Thyroid gland (tissue), 4 donors: ENCODE measurements at regions not wholly inside any gene's neighbourhood (a gene's known extent, or its start where the extent isn't known, plus 50 kb on each side); places are given as distances from the start of the nearest gene placed in this dataset.

Source experiments
- DNase-seq, 2 donors: peaks; one replicate each; pipeline ENCODE4 v3.0.0-alpha.2; 2019
- H3K27ac ChIP-seq, 3 donors: fragments of 200-600 bp; sonication (generic); 1 replicate in 2 of 3; 2 replicates in 1 of 3; pipeline ENCODE4 v1.5.1; 2016 to 2019; ENCODE audit warnings: mild to moderate bottlenecking in 1 of 3, moderate library complexity in 1 of 3
- H3K27me3 ChIP-seq: fragments of 200-600 bp; sonication (generic); one replicate; pipeline ENCODE4 v1.5.1; 2019
- H3K36me3 ChIP-seq, 2 donors: fragments of 200-600 bp; sonication (generic); one replicate each; pipeline ENCODE4 v1.5.1; 2016 to 2019
- H3K4me1 ChIP-seq, 2 donors: fragments of 200-600 bp; sonication (generic); one replicate each; pipeline ENCODE4 v1.5.1; 2017 to 2019
- H3K4me3 ChIP-seq, 3 donors: fragments of 200-600 bp; sonication (generic); replicated peaks in 1 of 3; 1 replicate in 2 of 3; 2 replicates in 1 of 3; pipeline ENCODE4 v1.5.1; 2016; ENCODE audit warnings: mild to moderate bottlenecking in 1 of 3
- H3K9me3 ChIP-seq: fragments of 200-600 bp; sonication (generic); one replicate; pipeline ENCODE4 v1.5.1; 2017
- POLR2A ChIP-seq, 2 donors: fragments of 450-650 bp; IDR thresholded peaks; one replicate each; pipeline ENCODE4 v1.6.1; 2017; ENCODE audit warnings: antibody characterized with exemption in 2 of 2, mild to moderate bottlenecking in 2 of 2, moderate library complexity in 1 of 2
- WGBS, 2 donors: methylation state at CpG; one replicate each; pipeline ENCODE4 v1.1.5; 2017; 5-methylcytosine and 5-hydroxymethylcytosine counted together
- intact Hi-C: fragments of 100-400 bp; cut with DNase I; formaldehyde crosslinking; loops from one replicate; pipeline ENCODE4 v1.15.1; 2023
- TF ChIP-seq, protein P1 (sequence below), 6 experiments: fragments of 200-600 bp in 3 of 6; fragments of 450-650 bp in 3 of 6; sonication (generic) in 3 of 6; IDR thresholded peaks; one replicate each; pipeline ENCODE4 v1.5.1; 2016 to 2019; ENCODE audit warnings: antibody characterized with exemption in 6 of 6, mild to moderate bottlenecking in 2 of 6, inconsistent platforms in 1 of 6, moderate library complexity in 1 of 6

DNA sequence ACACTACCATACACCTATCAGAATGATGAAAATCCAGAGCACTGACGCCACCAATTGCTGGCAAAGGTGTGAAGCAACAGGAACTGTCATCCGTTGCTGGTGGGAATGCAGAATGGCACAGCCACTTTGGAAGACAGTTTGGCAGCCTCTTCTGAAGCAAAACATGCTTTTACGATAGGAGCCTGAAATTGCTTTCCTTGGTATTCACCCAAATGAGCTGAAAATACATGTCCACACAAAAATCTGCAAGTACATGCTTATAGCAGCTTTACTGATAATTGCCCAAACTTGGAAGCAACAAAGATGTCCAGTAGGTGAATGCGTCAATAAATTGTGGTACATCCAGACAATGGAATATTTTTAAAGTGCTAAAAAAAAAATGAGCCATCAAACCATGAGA, 322.8 kb upstream of the FAT1 start:
- H3K27me3 ChIP-seq = no peaks in the 10 kb centered on the region
- H3K4me1 ChIP-seq = no peaks in the 10 kb centered on the region
- TF ChIP-seq, protein P1, sequence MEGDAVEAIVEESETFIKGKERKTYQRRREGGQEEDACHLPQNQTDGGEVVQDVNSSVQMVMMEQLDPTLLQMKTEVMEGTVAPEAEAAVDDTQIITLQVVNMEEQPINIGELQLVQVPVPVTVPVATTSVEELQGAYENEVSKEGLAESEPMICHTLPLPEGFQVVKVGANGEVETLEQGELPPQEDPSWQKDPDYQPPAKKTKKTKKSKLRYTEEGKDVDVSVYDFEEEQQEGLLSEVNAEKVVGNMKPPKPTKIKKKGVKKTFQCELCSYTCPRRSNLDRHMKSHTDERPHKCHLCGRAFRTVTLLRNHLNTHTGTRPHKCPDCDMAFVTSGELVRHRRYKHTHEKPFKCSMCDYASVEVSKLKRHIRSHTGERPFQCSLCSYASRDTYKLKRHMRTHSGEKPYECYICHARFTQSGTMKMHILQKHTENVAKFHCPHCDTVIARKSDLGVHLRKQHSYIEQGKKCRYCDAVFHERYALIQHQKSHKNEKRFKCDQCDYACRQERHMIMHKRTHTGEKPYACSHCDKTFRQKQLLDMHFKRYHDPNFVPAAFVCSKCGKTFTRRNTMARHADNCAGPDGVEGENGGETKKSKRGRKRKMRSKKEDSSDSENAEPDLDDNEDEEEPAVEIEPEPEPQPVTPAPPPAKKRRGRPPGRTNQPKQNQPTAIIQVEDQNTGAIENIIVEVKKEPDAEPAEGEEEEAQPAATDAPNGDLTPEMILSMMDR (IDR thresholded peaks at IDR 0.05) = no peak
- TF ChIP-seq POLR2A (IDR thresholded peaks at IDR 0.05) = no peak
- no peaks in the 10 kb centered on the region for H3K36me3 ChIP-seq
- 73 to 75% methylated on average over 4 of the region's 4 CpGs for WGBS, 2 donors
- no peaks in the 10 kb centered on the region for H3K9me3 ChIP-seq
- no peak overlapping the region for H3K4me3 ChIP-seq
- intact Hi-C loops = no loop called here
- no peak for DNase-seq
- H3K27ac ChIP-seq = no peak overlapping the region

DNA sequence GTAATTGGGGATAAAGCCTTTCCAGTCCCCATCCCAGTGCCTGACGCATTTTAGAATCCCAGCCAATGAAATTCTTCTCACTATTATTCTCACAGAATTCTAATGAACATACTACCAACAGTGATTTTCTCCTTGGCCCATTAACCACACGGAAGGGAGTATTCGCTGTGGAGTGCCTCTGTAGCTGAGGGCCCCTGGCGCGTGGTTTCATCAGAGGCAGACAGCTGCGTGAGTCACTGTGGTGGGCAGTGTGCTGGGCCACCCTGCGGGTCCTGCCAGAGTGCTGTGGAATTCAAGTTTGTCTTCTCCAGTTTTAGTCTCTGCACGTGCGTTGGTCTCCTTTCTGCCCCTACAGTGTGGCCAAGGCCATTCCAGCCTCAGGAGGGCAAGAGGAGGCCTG, 335.4 kb upstream of the FAT1 start:
- no peak overlapping the region for H3K4me3 ChIP-seq
- no peaks in the 10 kb centered on the region for H3K36me3 ChIP-seq
- no peak overlapping the region for H3K27ac ChIP-seq
- intact Hi-C loops = no loop called here
- WGBS, 2 donors = 92 to 95% methylated on average over 9 of the region's 9 CpGs
- H3K9me3 ChIP-seq = no peaks in the 10 kb centered on the region
- DNase-seq = no peak
- no peaks in the 10 kb centered on the region for H3K27me3 ChIP-seq
- no peaks in the 10 kb centered on the region for H3K4me1 ChIP-seq
- TF ChIP-seq, protein P1 (IDR thresholded peaks at IDR 0.05) = no peak
- no peak for TF ChIP-seq POLR2A (IDR thresholded peaks at IDR 0.05)

DNA sequence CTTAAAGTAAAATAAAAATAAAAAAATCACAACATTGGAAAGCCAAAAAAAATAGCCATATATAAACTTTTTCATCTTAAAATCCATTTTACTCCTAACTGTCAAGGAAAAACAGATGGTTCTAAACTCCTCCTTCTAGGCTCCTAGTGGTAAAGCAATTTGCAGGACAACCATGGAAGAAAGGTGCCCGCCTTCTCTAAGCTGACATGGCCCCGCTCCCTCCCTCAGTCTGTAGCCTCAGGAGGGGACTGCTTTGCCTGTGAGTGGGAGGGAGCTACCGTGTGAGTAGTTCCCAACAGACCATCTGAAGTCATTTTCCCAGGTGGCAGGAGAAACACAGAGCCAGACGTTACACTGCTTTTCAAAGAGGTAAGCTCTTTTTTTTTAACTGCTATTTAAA, 336.2 kb upstream of the FAT1 start:
- TF ChIP-seq, protein P1 (IDR thresholded peaks at IDR 0.05) = no peak
- no peak for TF ChIP-seq POLR2A (IDR thresholded peaks at IDR 0.05)
- Histone ChIP-seq H3K9me3 (no peaks in the 10 kb centered on the region), H3K27me3 (no peaks in the 10 kb centered on the region), H3K27ac (no peak overlapping the region), H3K4me3 (no peak overlapping the region), H3K36me3 (no peaks in the 10 kb centered on the region), H3K4me1 (no peaks in the 10 kb centered on the region)
- no peak for DNase-seq
- intact Hi-C loops = no loop called here
- 37 to 51% methylated on average over 4 of the region's 4 CpGs for WGBS, 2 donors

DNA sequence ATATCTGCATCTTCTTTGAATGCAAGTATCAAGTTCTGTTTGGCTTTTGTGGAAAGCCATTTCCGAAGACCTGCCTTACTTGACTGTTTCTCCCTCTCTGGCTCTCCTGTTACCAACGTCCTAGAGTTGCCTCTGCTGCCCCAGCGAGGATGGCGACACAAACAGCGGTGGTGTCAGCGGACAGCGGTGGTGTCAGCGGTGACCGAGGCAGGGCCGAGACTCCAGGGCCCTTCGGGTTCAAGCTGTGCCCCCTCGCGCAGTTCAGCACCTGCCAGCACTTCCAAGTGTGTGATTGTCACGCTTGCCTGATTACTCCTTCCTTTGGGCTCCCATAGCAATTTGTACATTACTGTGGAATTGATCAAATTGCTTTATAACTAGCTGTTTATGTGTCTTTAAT, 336.9 kb upstream of the FAT1 start:
- Histone ChIP-seq H3K9me3 (no peaks in the 10 kb centered on the region), H3K36me3 (no peaks in the 10 kb centered on the region), H3K4me1 (no peaks in the 10 kb centered on the region), H3K27me3 (no peaks in the 10 kb centered on the region), H3K4me3 (no peak overlapping the region), H3K27ac (no peak overlapping the region)
- DNase-seq = no peak
- intact Hi-C loops = no loop called here
- WGBS, 2 donors = 71 to 88% methylated on average over 14 of the region's 14 CpGs
- no peak for TF ChIP-seq POLR2A (IDR thresholded peaks at IDR 0.05)
- TF ChIP-seq, protein P1 (IDR thresholded peaks at IDR 0.05) = no peak

DNA sequence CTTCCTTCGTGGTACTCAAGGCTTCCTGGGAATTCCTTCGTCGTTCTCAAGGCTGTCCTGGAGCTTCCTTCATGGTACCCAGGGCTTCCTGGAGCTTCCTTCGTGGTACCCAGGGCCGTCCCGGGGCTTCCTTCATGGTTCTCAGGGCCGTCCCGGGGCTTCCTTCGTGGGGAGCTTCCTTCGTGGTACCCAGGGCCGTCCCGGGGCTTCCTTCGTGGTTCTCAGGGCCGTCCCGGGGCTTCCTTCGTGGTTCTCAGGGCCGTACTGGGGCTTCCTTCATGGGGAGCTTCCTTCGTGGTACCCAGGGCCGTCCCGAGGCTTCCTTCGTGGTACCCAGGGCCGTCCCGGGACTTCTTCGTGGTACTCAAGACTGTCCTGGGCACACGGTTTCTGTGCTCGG, 339.6 kb upstream of the FAT1 start:
- Histone ChIP-seq H3K4me3 (no peak overlapping the region), H3K4me1 (no peaks in the 10 kb centered on the region), H3K27ac (no peak overlapping the region), H3K27me3 (no peaks in the 10 kb centered on the region), H3K9me3 (no peaks in the 10 kb centered on the region), H3K36me3 (no peaks in the 10 kb centered on the region)
- intact Hi-C loops = no loop called here
- 90 to 93% methylated on average over 26 of the region's 26 CpGs for WGBS, 2 donors
- DNase-seq = no peak
- no peak for TF ChIP-seq POLR2A (IDR thresholded peaks at IDR 0.05)

DNA sequence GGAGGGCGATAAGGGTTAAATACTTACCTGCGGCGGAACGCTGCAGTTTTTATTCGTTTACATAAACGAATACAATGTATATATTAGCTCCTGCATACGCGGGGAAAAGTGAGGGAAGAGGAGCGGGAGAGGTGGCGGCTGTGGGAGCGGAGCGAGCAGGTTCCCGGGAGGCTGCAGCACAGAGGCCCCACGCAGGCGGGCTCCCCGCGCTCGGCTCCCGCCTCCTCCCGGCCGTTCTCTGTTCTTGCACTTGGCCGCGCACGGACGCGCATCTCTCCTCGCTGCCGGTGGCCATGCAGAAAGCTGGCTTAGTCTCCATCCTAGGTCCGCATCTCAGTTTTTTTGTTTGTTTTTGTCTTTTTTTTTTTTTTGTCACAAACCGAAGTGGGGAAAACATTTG, 340.4 kb upstream of the FAT1 start:
- H3K4me1 ChIP-seq = no peaks in the 10 kb centered on the region
- TF ChIP-seq, protein P1 (IDR thresholded peaks at IDR 0.05) = no peak
- H3K36me3 ChIP-seq = no peaks in the 10 kb centered on the region
- no peak overlapping the region for H3K4me3 ChIP-seq
- no peaks in the 10 kb centered on the region for H3K9me3 ChIP-seq
- WGBS, 2 donors = 90 to 91% methylated on average over 30 of the region's 30 CpGs
- no peak for DNase-seq
- intact Hi-C loops = no loop called here
- H3K27me3 ChIP-seq = no peaks in the 10 kb centered on the region
- no peak overlapping the region for H3K27ac ChIP-seq
